Stimulated activated CD4-positive, alpha-beta T cell treated with anti-CD3 and anti-CD28 coated beads, Interleukin-4, amount 100 ng/mL, for 1 hour (primary cell): ENCODE measurements at regions not wholly inside any gene's neighbourhood (a gene's known extent, or its start where the extent isn't known, plus 50 kb on each side); places are given as distances from the start of the nearest gene placed in this dataset.

Experiments
- DNase-seq: peaks from one replicate; pipeline ENCODE4 v3.0.0-alpha.2; 2020

- DNase-seq: no peak
These were observed 1486.6 kb downstream of the AACS start for GRCh38 chr12:126551869-126552268.

GRCh38 chr12:126554625-126555024 lies 1489.4 kb downstream of the AACS start:
- no peak for DNase-seq

GRCh38 chr12:126557659-126558058 lies 1492.4 kb downstream of the AACS start:
- no peak for DNase-seq

- DNase-seq: no peak
These were observed 1493.0 kb downstream of the AACS start for GRCh38 chr12:126558219-126558618.

- no peak for DNase-seq
These were observed 1493.6 kb downstream of the AACS start for GRCh38 chr12:126558810-126559209.

GRCh38 chr12:126567016-126567415 lies 1501.8 kb downstream of the AACS start:
- DNase-seq: no peak

GRCh38 chr12:126569706-126570105 lies 1504.5 kb downstream of the AACS start:
- no peak for DNase-seq

GRCh38 chr12:126570566-126570965 lies 1505.3 kb downstream of the AACS start:
- DNase-seq: no peak

- DNase-seq: no peak
These were observed 1506.9 kb downstream of the AACS start for GRCh38 chr12:126572170-126572569.

- no peak for DNase-seq
These were observed 1516.4 kb downstream of the AACS start for GRCh38 chr12:126581655-126582054.

GRCh38 chr12:126582231-126582630 lies 1517.0 kb downstream of the AACS start:
- no peak for DNase-seq

- DNase-seq: no peak
These were observed 1523.5 kb downstream of the AACS start for GRCh38 chr12:126588586-126589249.

- DNase-seq: no peak
These were observed 1526.3 kb downstream of the AACS start for GRCh38 chr12:126591533-126591932.

- DNase-seq: no peak
These were observed 1536.2 kb downstream of the AACS start for GRCh38 chr12:126601184-126602170.

GRCh38 chr12:126602612-126603011 lies 1537.4 kb downstream of the AACS start:
- DNase-seq: no peak

GRCh38 chr12:126607157-126607556 lies 1541.9 kb downstream of the AACS start:
- DNase-seq: no peak

- DNase-seq: no peak
These were observed 1542.6 kb downstream of the AACS start for GRCh38 chr12:126607867-126608266.

- no peak for DNase-seq
These were observed 1543.5 kb downstream of the AACS start for GRCh38 chr12:126608607-126609175.

GRCh38 chr12:126616441-126616840 lies 1551.2 kb downstream of the AACS start:
- DNase-seq: no peak

- no peak for DNase-seq
These were observed 1552.1 kb downstream of the AACS start for GRCh38 chr12:126617312-126617711.

GRCh38 chr12:126627596-126627995 lies 1562.4 kb downstream of the AACS start:
- no peak for DNase-seq

- no peak for DNase-seq
These were observed 1571.6 kb downstream of the AACS start for GRCh38 chr12:126636821-126637220.

- no peak for DNase-seq
These were observed 1579.2 kb downstream of the AACS start for GRCh38 chr12:126644236-126645020.
